ENCODE measurements at regions not wholly inside any gene's neighbourhood (a gene's known extent, or its start where the extent isn't known, plus 50 kb on each side); places are given as distances from the start of the nearest gene placed in this dataset.

DNA sequence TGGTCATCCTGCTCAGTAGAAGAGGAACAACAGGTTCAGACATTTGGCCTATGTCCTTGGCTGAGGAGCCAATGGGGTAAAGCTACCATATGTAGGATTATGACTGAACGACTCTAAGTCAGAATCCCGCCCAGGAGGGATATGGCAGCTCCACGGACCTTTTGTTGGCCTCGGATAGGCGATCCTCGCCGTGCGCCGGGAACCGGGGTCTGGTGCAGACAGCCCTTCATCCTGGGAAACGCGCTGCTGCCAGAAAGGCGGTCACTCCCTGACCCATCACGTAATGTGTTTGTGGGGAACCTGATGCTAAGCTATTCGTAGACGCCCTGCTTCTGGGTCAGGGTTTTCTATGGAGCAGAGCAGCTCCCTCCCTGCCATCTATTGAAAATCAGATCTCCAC, 178.9 kb upstream of the ALG10B start:
- TF ChIP-seq, protein P1, sequence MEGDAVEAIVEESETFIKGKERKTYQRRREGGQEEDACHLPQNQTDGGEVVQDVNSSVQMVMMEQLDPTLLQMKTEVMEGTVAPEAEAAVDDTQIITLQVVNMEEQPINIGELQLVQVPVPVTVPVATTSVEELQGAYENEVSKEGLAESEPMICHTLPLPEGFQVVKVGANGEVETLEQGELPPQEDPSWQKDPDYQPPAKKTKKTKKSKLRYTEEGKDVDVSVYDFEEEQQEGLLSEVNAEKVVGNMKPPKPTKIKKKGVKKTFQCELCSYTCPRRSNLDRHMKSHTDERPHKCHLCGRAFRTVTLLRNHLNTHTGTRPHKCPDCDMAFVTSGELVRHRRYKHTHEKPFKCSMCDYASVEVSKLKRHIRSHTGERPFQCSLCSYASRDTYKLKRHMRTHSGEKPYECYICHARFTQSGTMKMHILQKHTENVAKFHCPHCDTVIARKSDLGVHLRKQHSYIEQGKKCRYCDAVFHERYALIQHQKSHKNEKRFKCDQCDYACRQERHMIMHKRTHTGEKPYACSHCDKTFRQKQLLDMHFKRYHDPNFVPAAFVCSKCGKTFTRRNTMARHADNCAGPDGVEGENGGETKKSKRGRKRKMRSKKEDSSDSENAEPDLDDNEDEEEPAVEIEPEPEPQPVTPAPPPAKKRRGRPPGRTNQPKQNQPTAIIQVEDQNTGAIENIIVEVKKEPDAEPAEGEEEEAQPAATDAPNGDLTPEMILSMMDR (IDR thresholded peaks at IDR 0.05; ENCODE audit: extremely low read depth in 1 of 2, insufficient read depth in 1 of 2, low read depth in 1 of 2, low read length in 2 of 2), result no peak
- TF ChIP-seq POLR2A (IDR thresholded peaks at IDR 0.05; ENCODE audit: low read depth, low read length) (no peak), JUN (IDR thresholded peaks at IDR 0.05; ENCODE audit: borderline replicate concordance, insufficient read depth, insufficient read length, low read depth) (no peak), GATA2 (IDR thresholded peaks at IDR 0.05; ENCODE audit: insufficient read depth, insufficient read length, low read depth, low read length) (no peak)
- TF ChIP-seq, protein P2, sequence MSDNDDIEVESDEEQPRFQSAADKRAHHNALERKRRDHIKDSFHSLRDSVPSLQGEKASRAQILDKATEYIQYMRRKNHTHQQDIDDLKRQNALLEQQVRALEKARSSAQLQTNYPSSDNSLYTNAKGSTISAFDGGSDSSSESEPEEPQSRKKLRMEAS (IDR thresholded peaks at IDR 0.05; ENCODE audit: insufficient read depth, insufficient read length), result no peak
